Peyer's patch (tissue), 4 donors: ENCODE measurements at regions not wholly inside any gene's neighbourhood (a gene's known extent, or its start where the extent isn't known, plus 50 kb on each side); places are given as distances from the start of the nearest gene placed in this dataset.

Experiments used
- POLR2A ChIP-seq, 2 donors: fragments of 450-650 bp; IDR thresholded peaks; one replicate each; pipeline ENCODE4 v1.5.1; 2017; ENCODE audit warnings: antibody characterized with exemption in 2 of 2, mild to moderate bottlenecking in 2 of 2, moderate library complexity in 2 of 2
- TF ChIP-seq, protein P1 (sequence below), 6 experiments: fragments of 450-650 bp in 4 of 6; fragments of 200-600 bp in 2 of 6; sonication (generic) in 1 of 6; IDR thresholded peaks; one replicate each; pipeline ENCODE4 v1.5.1; 2017 to 2019; ENCODE audit warnings: antibody characterized with exemption in 6 of 6, mild to moderate bottlenecking in 3 of 6, moderate library complexity in 1 of 6

- TF ChIP-seq, protein P1, sequence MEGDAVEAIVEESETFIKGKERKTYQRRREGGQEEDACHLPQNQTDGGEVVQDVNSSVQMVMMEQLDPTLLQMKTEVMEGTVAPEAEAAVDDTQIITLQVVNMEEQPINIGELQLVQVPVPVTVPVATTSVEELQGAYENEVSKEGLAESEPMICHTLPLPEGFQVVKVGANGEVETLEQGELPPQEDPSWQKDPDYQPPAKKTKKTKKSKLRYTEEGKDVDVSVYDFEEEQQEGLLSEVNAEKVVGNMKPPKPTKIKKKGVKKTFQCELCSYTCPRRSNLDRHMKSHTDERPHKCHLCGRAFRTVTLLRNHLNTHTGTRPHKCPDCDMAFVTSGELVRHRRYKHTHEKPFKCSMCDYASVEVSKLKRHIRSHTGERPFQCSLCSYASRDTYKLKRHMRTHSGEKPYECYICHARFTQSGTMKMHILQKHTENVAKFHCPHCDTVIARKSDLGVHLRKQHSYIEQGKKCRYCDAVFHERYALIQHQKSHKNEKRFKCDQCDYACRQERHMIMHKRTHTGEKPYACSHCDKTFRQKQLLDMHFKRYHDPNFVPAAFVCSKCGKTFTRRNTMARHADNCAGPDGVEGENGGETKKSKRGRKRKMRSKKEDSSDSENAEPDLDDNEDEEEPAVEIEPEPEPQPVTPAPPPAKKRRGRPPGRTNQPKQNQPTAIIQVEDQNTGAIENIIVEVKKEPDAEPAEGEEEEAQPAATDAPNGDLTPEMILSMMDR (IDR thresholded peaks at IDR 0.05) = no peak
- TF ChIP-seq POLR2A (IDR thresholded peaks at IDR 0.05) = no peak
These were observed 91.1 kb downstream of the ENC1 start for GRCh38 chr5:74549384-74549783.
